ENCODE measurements at regions not wholly inside any gene's neighbourhood (a gene's known extent, or its start where the extent isn't known, plus 50 kb on each side); places are given as distances from the start of the nearest gene placed in this dataset.
A peak's percentile ranks its signal among the peaks of the same experiment; 100 is the strongest.
"Not testable (repeated sequence)": the region's sequence is repeated elsewhere in the genome, so short reads cannot be mapped to it uniquely, and the experiment has no call there.

DNA sequence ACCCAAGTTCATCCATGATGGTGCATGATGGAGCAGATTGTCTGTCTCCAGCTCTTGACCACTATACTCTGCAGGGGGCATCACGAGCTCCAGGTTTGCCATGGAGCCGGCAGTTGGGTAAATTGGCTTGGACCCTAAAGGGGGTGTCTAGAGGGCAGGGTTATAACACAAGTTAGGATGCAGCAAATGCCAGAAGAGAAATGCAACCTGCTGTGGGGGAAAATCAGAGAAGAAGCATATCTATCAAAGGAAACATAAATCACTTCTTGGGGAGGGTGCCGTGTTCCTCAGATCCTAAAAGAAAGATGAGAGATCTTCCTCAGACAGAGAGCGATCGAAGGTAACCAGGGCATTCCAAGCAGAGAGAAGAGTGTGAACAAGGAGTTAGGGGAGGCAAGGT, 334.9 kb downstream of the C12orf75 start:
- no peak for DNase-seq

DNA sequence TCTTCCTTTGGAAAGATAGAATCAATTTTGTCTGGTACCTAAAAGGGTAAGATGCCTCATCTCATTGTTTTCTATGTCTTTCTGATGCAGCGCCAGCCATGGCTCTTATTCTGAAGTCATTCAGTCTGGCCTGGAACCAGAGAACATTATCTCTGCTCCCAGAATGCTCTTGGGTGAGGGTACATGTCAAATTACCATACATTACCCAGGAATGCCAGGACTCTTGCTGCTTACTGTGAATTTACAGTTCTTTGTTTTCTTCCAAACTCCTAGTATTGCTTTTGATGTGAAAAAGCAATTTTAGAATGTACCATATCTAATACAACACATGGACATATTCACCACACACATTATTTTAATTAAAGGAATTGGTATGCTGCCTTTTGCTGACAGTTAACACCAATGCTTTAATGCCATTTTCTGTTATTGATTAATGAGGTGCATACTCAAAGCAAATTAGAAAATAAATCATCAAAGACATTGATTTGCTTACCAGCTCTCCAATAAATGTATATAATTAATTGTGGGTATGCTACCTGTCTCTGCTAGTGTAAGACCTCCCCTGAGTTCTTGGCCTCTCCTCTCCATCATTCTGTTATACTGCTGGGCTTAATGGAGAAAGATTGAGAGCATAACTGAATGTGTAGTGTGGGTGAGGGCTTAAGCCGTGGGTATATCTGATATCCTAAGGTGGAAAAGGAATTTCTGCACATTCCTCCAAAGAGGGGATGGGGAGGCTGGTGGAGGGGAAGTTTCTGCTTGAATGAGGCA, 337.7 kb downstream of the C12orf75 start:
- no peak for DNase-seq

DNA sequence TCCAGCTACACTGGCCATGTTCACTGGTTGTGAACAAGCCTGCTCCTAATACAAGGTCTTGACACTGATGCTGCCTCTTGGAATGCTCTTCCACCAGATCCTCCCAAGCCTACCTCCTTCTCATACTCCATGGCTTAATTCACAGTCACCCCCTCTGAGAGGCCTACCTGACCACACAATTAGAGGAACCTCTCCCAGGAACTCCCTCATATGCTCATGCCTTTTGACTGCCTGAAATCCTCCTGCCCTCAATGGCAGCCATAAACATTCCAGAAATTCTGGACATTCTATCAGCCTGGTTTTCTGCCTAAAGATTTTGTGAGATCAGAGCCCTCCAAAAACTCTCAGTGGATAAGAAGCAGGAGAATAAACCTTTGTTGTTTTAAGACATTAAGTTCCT, 340.2 kb downstream of the C12orf75 start:
- DNase-seq, result no peak

DNA sequence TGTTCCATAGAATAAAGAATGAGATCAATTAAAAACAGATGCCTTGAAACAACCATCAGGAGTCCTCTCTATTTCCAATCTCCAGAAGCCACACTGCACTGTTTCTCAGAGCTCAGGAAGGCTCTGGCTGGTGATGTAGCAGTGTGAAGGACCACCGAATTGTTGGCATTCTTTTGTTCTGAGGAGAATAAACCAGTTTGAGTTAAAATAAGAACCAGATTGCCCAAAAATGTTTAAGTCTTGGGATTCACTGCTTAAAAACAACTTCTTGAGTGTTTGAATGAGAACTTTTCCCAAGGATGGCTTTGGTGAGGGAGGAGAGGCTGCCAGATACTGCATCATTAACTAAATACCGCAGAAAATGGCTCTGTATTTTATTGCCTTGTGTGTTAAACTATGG, 341.2 kb downstream of the C12orf75 start:
- no peak for DNase-seq

DNA sequence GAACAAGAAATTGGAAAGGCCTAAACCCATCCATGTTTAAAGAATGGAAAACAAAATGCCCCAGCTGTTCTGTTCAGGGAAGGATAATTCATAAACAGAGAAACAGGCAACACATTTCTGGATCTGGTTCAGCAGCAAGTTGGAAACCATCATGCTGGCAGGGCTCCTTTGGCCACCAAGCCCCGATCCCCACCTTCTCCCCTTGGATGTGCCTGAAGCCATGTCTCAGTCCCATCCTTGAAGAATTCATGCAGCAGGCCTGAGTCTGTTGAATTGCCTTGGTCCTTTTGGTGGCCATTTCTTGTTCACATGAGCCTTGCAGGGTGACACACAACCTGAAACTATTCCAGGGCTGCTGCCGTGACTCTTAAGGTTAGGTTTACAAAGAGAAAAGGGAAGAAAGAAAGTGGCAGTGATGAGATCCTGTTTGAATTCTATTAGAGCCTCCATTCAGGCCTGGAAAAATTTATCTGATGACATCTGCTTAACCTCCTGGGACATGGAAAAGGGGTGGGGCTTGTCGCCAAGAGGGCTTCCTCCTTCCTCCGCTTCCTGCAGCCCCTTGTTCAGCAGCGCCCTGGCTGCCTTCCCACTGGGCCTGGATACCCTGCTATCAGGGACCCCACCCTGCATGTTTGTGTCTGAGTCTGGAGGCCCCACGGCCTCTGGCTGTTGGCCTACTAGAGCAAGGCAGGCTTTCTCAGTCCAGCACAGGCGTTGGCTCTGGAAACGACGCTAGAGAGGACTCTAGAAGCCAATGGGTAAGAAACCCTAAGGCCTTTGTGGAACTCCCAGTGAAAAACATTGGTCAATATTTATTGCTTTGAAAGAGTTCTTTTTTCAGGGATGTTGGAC, 341.9 kb downstream of the C12orf75 start:
- DNase-seq, result no peak

DNA sequence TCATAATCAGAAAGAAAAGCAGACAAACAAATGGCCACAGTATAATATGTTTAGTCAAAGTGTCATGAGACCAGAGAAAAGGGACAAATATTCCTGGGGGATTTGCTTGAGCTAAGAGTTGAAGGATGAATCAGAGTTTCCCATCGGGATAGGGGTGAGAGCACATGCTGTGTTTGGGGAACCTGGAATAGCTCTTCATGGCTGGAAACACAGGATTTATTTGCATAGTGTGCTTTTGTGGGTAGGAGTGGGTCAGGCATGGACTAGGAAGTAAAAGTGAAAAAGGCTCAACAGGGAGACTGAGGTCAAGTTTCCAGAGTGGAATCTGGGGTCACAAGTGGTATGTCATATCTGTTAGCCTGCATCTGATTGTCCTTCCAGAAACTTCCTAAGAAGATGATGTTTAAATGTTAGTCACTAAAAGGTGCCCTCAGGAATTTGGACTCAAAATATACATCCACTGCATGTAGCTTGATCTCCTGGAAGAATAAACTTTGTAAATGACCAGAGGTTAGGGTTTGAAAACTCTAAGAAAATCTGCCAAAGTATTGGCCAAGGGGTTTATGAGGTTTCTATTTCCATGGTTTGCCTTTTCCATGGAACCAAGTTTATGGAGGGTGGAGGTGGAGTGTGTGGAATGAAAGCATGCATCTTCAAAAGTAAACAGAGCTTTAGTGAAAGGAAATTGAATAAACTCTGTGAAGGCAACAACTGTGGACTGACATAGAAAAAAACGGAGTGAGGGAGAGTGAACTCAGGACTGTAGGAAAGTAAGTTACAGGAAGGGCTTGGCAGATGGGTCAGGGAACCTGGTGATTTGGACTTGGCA, 344.6 kb downstream of the C12orf75 start:
- DNase-seq, result no peak

DNA sequence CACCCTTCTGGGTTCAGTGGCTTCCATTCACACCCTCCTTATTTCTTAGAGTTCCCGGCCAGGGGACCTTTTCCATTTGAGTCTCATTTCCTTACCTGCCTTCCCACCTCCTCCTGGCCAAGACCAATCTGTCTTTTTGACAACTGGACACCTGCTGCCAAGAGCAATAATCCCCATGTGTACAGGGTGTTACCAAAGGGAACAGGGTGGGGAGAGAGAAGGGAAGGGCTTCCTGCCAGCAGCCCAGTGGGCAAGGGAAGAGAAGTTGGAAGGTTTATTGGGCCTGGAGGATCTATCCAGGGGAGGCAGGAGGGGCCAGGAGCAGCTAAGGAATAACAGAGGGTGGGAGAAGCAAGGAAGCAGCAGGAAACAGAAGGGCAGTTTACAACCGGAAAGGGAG, 346.2 kb downstream of the C12orf75 start:
- no peak for DNase-seq

DNA sequence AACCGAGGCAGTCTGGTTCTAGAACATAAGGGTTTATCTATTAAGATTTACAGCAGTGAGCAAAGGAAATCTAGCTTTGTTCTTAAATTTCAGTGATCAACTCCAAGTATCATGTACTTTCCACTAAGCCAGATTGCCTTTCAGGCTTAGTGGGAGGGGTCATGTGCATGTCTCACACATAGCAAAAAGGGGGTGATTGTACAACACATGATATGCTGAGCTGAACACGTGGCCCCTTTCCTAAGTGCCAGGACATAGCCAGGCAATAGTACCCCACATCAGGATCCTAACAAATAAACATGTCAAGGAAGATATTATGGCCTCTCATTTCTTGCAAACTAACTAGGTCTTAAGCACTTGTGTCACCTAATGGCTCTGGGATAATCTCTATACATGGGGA, 347.2 kb downstream of the C12orf75 start:
- DNase-seq, result no peak

DNA sequence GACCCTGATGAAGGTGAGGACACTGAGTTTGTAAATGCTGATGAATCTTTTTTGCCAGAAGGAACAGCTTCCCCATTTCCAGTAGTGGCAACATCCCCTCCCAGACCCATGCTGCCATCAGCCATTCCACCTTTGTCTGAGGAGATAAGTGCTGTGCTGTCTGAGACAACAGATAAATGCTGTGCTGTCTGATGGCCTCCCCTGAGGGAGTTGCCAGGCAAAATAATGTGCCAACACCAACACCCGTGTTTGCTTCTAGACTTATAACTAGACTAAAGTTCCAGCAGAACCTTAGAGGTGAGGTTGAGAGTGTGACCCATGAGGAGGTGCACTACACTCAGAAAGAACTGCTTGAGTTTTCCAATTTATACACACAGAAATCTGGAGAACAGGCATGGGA, 349.5 kb downstream of the C12orf75 start:
- DNase-seq, result no peak

DNA sequence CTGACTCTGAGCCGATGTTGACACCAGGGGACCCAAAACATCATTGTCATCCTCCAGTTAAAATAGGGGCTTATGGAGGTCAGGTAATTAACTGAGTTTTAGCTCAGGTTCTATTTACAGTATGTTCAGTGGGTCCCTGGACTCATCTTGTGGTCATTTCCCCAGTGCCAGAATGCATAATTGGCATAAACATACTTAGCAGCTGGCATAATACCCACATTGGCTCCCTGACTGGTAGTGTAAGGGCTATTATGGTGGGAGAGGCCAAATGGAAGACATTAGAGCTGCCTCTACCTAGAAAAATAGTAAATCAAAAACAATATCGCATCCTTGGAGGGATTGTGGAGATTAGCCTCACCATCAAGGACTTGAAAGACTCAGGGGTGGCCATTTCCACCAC, 350.9 kb downstream of the C12orf75 start:
- no peak for DNase-seq

DNA sequence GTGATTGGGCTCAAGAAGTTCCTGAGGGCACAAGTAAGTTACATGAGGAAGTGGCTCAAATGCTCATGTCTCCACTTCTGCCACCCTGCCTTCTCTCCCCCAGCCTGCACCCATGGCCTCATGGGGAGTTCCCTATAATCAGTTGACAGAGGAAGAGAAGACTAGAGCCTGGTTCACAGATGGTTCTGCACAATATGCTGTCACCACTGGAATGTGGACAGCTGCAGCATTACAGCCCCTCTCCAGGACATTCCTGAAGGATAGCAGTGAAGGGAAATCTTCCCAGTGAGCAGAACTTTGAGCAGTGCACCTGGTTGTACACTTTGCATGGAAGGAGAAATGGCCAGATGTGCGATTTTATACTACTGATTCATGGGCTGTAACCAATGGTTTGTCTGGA, 352.3 kb downstream of the C12orf75 start:
- DNase-seq, result not testable (repeated sequence)

DNA sequence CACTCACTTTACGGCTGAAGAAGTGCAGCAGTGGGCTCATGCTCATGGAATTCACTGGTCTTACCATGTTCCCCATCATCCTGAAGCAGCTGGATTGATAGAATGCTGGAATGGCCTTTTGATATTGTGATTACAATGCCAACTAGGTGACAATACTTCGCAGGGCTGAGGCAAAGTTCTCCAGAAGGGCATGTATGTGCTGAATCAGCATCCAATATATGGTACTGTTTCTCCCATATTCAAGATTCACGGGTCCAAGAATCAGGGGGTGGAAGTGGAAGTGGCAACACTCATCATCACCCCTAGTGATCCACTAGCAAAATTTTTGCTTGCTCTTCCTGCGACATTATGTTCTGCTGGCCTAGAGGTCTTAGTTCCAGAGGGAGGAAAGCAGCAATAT, 353.3 kb downstream of the C12orf75 start:
- DNase-seq, result not testable (repeated sequence)

DNA sequence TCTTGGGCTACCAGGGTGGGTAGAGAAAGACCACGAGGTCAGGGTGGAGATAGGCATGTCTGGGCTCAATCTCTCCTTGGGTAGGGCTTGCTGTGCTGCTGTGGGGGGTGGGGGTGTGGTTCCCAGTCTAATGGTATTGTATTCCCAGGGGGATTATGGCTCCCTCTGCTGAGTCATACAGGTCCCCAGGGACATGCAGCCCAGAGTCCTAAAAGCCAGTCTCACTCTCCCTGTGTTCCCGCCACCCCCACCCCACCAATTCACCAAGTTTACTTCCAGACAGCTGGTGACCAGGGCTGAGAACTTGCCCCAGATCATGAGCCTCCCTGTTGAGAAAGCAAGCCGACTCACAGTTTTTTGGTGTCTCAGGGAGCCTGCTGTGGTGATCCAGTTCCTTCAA, 367.6 kb downstream of the C12orf75 start:
- no peak for DNase-seq

DNA sequence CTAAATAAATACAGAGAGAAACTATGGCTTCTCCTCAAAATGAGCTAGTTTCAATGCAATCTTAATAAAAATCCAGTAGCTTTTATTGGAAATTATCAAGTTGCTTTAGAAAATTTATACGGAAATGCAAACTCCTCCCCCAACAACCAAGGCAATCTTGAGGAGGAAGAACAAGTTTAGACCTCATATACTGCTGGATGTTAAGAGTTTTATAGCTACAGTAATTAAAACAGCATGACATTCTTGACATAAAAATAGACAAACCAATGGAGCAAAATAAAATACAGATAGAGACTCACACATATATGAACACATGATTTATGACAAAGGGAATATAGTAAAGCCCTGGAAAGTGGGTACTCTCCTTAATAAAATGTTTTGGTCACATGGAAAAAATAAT, 368.7 kb downstream of the C12orf75 start:
- no peak for DNase-seq

DNA sequence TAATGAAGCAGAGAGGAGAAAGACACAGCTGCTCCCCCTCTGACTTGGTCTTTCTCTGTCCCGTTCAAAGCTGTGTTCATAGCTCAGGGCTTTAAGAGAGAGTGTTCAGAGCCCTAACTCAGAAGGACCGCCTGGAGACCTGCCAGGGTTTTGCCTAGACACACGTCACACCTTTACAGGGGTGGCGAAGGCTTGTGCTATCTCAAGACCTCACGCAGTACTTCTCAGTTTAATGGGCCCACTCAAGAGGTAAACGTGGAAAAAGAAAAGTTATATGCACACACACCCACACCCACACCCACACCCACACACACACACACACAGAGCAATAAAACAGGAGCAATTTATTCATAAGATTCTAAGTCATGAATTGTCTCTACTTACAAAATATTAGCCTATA, 374.3 kb downstream of the C12orf75 start:
- DNase-seq, result no peak

DNA sequence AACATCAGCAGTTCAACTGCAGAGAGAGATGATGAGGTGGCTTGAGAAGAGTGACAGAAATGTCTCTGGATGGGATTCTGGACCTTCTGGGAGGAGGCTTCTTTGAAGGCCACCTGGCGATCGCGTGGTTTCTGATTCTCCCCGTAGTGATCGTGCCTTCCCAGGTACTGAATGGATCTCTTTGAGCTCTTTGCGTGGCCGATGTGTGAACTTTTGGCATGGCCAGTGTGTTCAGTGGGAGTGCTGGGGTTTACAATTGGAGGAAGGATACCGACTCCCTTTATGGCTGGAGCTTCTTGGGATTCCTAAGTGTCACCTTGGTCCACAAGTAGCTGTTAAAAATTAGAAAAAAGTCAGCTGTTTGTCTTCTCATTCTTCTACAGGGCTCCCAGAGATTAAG, 374.7 kb downstream of the C12orf75 start:
- no peak for DNase-seq

DNA sequence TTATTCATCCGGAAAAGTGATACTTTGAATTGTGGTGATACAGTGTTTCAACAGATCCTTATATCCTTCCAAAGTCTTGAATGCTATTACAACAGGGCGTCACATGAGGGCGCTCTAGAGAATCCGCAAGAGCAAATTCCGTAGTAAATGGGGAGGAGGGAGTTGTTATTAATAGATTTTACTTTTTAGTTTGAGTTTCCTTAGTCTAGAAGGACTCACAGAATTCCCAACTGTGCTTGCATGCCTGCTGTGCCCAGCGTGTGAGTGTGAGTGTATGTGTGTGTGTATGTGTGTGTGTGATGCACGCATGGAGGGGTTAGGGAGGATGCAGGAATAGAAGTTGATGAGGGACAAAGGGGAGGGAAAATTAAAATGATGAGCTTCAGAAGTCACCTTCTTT, 375.3 kb downstream of the C12orf75 start:
- peak; percentile 50 for DNase-seq

DNA sequence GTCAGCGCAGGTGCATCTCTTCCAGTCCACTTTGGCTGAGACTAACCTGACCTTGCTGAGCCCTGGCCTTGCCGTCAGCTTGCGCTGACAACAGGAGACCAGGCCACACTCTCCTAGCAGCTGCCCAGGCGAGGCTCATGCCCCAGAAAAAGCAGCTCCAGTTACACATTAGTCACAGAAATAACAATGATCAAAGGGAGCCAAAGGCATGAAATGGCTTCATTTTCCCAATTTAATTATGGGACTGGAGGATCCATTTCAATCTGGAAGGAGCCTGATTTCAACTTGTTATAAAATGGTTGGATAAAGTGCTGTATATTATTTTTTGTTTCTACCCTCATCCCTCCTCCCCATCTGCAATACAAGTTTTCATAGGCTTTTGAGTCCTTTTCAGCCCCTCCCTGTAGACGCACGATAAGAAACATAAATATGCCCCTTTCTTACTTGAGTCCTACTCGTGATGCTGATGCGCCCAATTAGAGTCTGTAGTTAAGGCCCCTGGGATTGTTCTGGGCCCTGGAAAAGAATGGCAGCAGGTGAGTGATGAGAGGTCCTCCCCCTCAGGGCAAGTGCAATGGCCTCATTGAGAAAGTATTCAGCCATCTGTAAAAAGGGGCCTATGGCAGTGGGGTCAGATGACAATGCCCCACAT, 376.0 kb downstream of the C12orf75 start:
- no peak for DNase-seq

DNA sequence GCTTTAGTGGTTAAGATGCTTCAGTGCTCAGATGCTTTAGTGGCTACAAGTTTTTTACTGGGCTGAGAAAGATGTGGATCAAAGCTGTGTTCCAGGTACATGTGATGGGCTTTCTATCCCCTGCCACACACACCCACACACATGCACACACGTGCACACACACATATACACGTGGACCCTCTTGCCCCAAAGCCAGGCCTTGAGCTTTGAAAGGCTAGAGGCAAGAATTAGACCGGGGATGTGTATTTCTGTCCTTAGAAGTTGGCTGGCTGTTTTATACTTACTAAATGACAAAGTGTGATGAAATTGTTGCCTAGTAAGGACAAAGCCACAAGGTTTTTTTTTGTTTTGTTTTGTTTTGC, 376.5 kb downstream of the C12orf75 start:
- no peak for DNase-seq

DNA sequence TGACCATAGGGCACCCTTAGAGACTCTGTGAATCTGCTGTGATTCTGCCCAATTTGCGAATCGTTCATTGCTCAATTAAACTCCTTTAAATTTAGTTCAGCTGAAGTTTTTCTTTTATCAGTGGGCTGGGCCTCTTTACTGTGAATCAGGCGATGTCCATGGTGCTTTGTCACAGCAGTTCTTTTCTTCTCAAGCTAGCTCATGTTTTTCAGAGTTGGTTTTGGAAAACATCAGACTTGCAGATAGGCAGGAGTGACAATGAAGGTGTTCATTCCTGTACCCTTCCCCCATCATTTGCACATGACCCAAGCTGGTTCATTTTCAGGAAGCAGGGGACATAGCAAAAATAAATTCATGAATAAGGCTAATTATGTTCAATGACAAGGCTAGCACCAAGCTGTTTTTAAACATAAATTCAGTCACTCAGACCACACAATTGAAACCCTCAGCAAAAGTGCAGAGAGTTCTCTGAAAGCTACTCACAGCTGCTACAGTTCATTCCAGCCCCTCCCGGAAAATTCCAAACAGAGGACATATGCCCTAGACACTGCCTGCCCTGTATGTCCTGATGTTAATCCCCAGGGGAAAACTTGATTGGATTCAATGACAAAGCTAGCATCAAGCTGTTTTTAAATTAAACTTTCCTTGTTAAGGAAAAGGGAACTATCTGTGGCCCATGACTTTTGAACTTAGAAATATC, 383.3 kb downstream of the C12orf75 start:
- DNase-seq, result no peak

DNA sequence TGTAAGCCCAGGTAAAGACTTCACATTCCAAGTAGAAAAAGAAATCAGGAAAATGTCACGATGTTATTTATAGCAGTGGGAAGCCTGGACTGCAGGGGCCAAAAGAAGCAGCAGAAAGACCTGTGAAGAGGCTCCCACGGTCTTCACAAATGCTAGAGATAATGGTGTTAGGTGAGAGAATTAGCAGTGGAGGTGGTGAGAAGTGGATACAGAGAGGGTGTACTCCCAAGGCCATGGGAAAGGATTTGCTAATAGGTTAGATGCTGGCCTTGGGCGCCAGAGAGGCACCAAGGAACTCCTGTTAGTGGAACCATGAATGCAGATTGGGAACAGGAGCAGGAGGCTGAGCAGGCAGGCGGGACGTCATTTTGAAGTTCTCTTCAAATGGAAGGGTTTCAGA, 386.1 kb downstream of the C12orf75 start:
- no peak for DNase-seq

Data from hippocampal formation (tissue), 2 donors.